ENCODE measurements at regions not wholly inside any gene's neighbourhood (a gene's known extent, or its start where the extent isn't known, plus 50 kb on each side); places are given as distances from the start of the nearest gene placed in this dataset.

GRCh38 chr13:55576389-55576788 lies 1564.3 kb upstream of the PRR20A start:
- TF ChIP-seq EZH2 (IDR thresholded peaks at IDR 0.05; ENCODE audit: borderline replicate concordance) (no peak), CTCF (IDR thresholded peaks at IDR 0.05; ENCODE audit: poor library complexity) (no peak), EZH2phosphoT487 (IDR thresholded peaks at IDR 0.05; ENCODE audit: low read depth, severe bottlenecking, unreplicated experiment) (no peak)

Data from hepatocyte (in vitro differentiated cells).